GM19468 (cell line): ENCODE measurements at regions not wholly inside any gene's neighbourhood (a gene's known extent, or its start where the extent isn't known, plus 50 kb on each side); places are given as distances from the start of the nearest gene placed in this dataset.

Experiments
- ATAC-seq: cut with Tn5 transposase; IDR thresholded peaks from one replicate; pipeline ENCODE4 v1.9.1; 2021; ENCODE audit warnings: mild to moderate bottlenecking, moderate library complexity, moderate number of reproducible peaks; ENCODE audit not compliant: unreplicated experiment; ENCODE audit errors: extremely low read depth

DNA sequence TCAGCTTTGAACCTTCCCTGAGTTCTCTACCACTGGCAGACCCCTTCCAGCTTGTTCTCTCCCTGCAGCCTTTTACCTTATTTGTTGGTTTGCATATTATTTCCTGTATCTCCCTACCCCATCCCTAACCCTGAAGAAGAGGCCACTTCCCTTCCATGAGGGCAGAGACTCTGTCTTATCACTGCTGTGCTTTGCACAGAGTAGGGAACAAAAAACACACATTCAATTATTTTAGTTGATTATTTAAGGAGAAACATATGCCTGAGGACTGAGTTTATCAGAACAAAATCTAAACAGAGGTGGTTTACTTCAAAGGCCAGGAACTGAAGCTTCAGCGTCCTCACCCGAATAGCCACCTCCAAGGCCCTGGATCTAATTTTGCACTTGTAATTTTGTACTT lies 111.7 kb upstream of the RFLNA start:
- ATAC-seq: no peak

DNA sequence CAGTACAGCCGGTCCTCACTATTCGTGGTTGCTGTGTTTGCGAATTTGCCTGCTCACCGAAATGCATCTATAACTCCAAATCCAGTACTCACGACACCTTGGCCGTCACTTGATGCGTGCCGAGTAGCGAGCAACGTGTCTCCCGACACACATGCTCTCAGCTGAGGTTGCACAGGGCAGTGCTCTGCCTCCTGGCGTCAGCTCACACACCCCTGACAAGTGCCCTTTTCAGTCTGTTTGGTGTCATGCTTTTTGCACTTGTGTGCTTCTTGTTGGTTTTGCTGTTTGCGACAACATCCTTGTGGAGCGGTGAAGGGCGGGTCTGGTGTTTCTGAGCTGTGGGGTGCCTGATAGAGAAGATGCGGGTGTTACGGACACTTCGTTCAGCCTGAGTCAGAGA lies 110.4 kb upstream of the RFLNA start:
- ATAC-seq: no peak

- no peak for ATAC-seq
Observed at GRCh38 chr12:124185971-124186686, 108.8 kb upstream of the RFLNA start.

DNA sequence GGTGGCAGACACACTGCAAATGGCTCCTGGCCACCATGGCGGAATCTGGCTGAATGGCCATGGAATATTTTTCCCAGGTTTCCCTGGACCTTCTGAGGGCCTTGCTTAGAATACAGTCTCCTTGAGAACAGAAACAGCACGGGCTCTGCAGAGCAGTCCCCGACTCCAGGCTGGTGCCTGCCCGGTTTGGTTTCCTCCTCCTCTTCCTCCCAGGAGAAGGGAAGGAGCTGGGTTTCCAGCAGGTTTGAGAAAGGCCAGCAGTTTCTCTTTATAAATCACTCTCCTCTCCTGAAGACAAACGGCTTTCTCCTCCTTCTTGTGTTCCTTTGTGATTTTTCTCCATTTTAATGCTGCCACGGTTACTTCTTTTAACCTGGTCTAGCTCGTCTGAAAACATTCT lies 106.8 kb upstream of the RFLNA start:
- no peak for ATAC-seq

DNA sequence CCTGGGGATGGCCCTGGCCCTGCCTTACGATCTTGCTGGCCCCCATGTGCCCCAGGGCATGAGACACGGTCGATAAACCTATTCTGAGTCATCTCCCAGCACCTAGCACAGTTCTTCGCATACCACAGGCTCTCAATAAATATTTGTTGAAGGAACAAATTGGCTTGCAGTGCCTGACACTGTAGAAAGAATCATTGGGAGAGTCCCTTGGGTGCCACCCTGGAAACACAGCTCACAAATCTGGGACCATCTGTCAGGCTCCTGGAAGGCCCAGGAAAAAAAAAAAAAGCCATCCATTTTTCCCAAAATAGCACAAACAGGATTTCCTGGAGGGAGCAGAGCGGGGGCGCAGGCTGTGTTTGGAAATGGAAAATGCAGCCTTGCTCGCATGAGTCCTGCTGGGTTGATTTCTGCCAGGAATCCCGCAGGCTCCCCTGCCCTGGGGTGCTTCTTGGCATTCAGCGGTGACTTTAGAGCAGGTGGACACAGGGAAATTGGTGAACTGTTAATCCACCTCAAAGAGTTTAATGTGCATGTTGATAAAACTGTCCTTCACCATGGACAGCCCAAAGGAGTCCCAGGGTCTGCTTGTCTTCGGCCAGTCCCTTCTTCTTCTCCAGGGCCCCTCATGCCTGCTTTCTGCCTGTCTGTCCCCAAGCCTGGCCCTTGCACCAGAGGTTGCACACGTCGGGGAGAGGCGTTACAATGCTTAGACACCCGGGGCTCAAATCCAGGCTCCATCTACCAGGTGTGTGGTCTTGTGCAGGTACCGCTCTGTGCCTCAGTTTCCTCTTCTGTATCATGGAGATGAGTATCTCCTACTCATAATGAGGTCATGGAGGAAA lies 106.1 kb upstream of the RFLNA start:
- no peak for ATAC-seq

- no peak for ATAC-seq
Observed at GRCh38 chr12:124190312-124191023, 104.4 kb upstream of the RFLNA start.

DNA sequence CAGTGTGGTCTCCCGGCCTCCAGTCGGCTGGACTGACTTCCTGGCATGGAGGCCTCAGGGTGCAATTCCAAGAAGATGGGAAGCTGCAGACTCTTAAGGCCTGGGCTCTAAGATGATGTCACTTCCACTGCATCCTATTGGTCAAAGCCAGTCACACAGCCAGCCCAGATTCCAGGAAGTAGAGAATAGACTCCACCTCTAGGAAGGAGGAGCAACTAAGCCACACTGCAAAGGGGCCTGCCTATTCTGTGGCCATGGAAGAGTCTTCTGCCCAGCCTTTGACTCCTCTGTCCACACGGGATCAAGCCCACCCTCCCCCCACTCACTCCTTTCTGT lies 103.9 kb upstream of the RFLNA start:
- no peak for ATAC-seq

DNA sequence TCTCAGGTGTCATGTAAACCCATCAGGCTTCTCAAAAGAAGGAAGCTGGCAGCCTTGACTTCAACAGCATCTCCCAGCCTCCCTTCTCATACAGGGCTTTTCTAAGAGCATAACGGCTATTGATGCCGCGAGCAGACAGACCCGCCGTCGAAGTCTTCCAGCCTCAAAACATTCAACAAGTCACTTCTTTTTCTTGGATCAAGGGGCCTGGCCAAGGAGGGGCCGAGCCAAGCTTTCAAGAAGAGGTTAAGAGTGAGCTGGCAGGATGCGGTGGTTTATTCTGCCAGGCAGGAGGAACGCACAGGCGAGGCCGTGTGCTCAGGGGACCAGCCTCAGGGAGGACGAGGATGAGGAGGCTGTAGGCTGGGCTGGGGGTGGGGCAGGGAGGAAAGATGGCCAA lies 102.9 kb upstream of the RFLNA start:
- no peak for ATAC-seq

DNA sequence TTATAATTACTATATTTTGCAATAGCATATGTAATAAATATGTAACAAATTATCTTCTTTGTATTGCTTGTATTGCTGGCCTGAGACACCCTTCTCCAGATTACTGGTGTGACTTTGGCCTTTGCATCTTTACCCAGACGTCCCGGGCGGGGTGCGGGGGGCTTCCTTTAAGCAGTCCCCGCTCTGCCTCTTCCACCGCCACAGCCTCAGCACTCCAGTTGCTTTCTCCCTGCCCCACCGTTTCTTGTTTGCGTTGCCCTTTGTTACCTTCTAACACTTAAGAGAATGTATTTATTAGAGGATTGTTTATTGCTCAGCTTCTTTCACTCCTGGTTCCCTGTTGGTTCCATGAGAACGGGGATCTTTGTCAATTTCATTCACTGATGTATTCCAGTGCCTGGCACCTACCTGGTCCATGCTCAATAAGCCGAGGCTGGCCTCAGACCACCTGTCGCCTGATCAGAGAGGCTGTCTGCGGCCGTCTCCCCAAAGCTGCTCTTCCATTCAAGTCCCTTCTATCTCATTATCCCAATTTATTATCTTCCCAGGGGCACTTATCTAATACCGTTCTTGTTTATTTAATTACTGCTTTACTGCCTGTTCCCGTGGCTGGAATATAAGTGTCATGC lies 100.5 kb upstream of the RFLNA start:
- ATAC-seq: no peak

DNA sequence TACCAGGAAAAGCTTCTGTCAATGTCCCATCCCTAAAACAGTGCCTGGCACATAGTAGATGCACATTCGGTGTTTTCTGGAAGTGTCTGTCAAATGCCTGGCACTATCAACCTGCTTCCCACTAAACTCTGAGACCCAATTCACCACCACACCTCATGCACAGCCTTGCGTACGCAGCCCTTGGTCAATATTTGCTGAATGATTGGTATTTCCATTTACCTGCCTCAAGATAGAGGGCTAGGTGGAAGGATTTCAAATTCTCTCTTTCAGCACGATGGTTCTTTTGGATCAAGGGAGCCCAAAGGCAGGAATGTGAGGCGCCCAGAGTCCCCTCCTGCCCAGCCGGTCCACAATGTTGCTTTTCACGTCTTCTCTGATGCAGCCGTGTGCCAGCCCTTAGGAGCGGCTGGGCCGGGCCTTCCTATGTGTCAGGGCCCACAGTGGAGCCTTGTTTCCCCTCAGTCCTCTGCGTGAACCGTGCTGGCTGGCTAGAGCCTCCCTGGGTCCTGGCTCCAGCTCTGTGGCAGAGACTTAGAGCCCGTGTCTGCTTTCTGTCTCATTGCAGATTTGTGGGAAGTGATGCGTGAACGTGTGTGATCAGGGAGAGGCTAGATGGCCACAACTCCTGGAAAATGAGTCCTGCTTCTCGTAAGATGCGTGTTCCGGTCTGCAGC lies 99.9 kb upstream of the RFLNA start:
- ATAC-seq: no peak

GRCh38 chr12:124195567-124195942 lies 99.3 kb upstream of the RFLNA start:
- ATAC-seq: no peak

DNA sequence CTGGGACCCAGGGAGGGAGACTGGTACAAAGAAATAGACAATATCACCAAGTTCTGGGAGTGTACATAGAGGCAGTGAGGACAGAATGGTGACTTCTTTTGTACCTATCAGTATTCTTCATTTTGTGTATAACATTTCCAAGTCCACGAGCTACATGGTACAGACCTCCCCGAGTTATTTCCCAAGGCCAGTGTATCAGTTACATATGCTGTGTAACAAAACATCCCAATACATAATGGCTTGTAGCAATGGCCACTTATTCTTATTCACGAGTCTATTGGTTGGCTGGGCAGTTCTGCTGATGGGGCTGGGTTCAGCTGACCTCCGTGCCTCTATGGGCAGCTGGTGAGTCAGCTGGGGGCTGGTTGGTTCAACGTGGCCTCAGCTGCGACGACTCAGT lies 98.7 kb upstream of the RFLNA start:
- ATAC-seq: no peak

DNA sequence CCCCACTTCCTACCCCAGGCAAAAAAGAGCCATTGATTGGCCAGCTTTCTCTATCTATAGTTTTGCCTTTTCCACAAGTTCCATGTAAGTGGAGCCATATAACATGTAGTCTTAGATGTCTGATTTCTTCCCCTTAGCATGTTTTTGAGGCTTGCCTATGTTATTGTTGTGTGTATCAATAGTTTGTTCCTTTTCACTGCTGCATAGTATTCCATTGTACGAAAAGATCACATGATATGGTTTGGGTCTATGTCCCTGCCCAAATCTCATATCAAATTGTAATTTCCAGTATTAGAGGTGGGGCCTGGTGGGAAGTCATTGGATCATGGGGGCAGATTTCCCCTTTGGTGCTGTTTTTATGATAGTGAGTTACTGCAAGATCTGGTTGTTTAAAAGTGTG lies 93.6 kb upstream of the RFLNA start:
- ATAC-seq: no peak

GRCh38 chr12:124203176-124203575 lies 91.7 kb upstream of the RFLNA start:
- no peak for ATAC-seq

- no peak for ATAC-seq
Observed at GRCh38 chr12:124205405-124205804, 89.5 kb upstream of the RFLNA start.

DNA sequence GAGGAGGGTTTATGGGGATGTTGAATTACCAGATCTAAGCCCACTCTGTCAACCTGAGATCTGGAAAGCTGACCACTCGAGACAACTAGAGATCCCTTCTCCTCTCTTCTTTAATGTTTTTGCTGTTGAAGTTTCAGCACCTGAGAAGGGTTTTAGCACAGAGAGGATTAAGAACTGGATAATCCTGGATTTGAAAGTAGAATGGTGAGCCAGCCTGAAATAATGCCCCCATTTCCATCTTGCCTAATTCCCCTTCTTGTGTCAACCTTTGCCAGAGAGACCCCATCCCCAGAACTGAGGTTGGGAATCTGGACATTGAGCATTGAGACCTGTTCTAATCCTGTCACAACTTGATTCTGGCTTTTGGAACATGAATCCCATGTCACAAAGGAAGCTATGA lies 87.8 kb upstream of the RFLNA start:
- ATAC-seq: no peak

DNA sequence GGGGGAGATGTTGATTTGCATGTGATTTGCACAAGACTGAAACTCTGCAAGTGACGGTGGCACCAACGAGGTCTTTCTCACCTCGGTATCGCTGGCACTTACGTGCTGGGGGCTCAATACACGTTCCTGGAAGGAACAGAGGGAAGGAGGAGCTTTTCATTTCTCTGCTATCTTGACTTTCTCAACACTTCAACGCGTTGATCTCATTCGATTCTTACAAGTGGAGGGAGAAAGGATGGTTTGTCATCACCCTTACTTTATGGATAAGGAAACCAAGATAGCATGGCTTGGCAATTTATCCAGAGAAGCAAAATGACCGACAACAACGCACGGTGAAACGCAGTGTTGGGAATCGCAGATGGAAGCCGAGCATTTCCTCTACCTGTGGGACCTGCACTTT lies 87.3 kb upstream of the RFLNA start:
- no peak for ATAC-seq

GRCh38 chr12:124208489-124208888 lies 86.4 kb upstream of the RFLNA start:
- no peak for ATAC-seq

DNA sequence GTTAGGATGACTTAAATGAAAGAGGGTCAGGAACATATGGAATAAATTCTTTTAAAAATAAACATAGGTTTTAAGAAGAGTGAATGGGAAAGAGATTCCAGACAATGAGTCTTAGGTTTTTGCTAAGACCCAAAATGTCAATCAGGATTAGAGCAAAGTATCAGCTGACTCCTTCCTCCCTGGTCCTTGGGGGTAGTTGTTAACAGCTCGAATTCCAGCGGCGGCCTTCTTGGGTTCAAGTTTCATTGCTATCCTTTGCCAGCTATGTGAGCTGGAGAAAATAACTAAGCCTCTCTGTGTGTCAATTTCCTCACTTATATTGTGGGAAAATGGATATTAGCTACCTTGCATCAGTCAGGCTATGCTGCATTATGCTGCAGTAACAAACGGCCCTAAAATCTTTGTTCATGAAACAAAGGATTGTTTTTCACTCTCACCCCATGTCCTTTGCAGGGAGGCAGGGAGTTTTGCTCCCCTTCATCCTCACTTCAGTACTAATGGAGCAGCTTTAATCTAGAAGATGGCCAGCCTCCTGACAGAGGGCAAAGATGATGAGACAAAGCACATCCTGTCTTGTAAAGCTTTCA lies 83.8 kb upstream of the RFLNA start:
- ATAC-seq: no peak

DNA sequence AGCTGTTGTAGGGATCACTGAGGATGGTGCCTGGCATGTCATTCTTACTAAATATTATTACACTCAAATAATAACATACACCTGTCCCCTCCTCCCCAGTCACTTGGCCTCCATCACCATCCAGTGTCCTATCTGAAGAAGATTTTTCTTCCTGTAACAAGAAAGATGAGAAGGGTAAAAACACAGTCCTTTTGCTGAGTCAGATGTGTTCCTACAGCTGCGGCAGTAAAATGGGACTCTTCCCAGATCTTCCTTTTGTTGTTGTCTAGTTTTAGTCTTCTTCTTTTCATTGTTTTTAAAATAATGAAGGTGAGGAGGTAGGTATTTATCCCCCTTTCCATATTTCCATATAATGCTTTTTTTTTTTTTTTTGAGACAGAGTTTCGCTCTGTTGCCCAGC lies 83.1 kb upstream of the RFLNA start:
- no peak for ATAC-seq
